ENCODE measurements at regions not wholly inside any gene's neighbourhood (a gene's known extent, or its start where the extent isn't known, plus 50 kb on each side); places are given as distances from the start of the nearest gene placed in this dataset.

DNA sequence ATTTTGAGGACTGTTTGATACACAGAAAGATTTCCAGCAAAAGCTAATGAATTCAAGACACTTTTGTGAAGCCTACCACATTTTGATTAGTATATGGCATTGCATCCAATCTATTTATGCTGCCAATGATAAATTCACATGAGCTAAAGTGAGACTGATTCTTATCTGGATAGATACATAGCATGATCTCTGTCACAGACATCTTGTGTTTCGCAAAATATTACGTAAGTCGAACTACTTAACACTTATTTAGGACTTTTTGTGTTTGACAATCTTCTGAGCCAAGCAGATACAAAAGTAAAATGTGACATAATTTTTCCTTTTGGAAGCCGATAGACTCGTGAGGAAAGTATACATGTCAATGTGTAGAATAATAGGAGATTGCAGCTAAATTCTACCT, 251.6 kb downstream of the HACE1 start:
- TF ChIP-seq, protein P1, sequence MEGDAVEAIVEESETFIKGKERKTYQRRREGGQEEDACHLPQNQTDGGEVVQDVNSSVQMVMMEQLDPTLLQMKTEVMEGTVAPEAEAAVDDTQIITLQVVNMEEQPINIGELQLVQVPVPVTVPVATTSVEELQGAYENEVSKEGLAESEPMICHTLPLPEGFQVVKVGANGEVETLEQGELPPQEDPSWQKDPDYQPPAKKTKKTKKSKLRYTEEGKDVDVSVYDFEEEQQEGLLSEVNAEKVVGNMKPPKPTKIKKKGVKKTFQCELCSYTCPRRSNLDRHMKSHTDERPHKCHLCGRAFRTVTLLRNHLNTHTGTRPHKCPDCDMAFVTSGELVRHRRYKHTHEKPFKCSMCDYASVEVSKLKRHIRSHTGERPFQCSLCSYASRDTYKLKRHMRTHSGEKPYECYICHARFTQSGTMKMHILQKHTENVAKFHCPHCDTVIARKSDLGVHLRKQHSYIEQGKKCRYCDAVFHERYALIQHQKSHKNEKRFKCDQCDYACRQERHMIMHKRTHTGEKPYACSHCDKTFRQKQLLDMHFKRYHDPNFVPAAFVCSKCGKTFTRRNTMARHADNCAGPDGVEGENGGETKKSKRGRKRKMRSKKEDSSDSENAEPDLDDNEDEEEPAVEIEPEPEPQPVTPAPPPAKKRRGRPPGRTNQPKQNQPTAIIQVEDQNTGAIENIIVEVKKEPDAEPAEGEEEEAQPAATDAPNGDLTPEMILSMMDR (IDR thresholded peaks at IDR 0.05) = no peak
- TF ChIP-seq ZFX (IDR thresholded peaks at IDR 0.05; ENCODE audit: borderline replicate concordance) = no peak

All from 22Rv1 (cell line).